CD4-positive, alpha-beta T cell treated with Interleukin-12 subunit alpha and Interleukin-12 subunit beta, for 1 hour (primary cell): ENCODE measurements at regions not wholly inside any gene's neighbourhood (a gene's known extent, or its start where the extent isn't known, plus 50 kb on each side); places are given as distances from the start of the nearest gene placed in this dataset.
"Not testable (repeated sequence)": the region's sequence is repeated elsewhere in the genome, so short reads cannot be mapped to it uniquely, and the experiment has no call there.

ENCODE experiments used
- DNase-seq: peaks from one replicate; pipeline ENCODE4 v3.0.0-alpha.2; 2020

- DNase-seq, result not testable (repeated sequence)
Measured at GRCh38 chr5:104451911-104452310, 889.3 kb upstream of the NUDT12 start.

GRCh38 chr5:104444656-104445055, 882.1 kb upstream of the NUDT12 start:
- no peak for DNase-seq

GRCh38 chr5:104443706-104444105, 881.1 kb upstream of the NUDT12 start:
- no peak for DNase-seq

- no peak for DNase-seq
Measured at GRCh38 chr5:104431981-104432380, 869.4 kb upstream of the NUDT12 start.

GRCh38 chr5:104431002-104431620, 868.5 kb upstream of the NUDT12 start:
- no peak for DNase-seq

- no peak for DNase-seq
Measured at GRCh38 chr5:104429911-104430310, 867.3 kb upstream of the NUDT12 start.

- no peak for DNase-seq
Measured at GRCh38 chr5:104421431-104421830, 858.8 kb upstream of the NUDT12 start.

- no peak for DNase-seq
Measured at GRCh38 chr5:104418056-104418455, 855.5 kb upstream of the NUDT12 start.

- DNase-seq, result no peak
Measured at GRCh38 chr5:104412649-104413240, 850.2 kb upstream of the NUDT12 start.

- DNase-seq, result no peak
Measured at GRCh38 chr5:104400941-104401340, 838.4 kb upstream of the NUDT12 start.

- no peak for DNase-seq
Measured at GRCh38 chr5:104385906-104386305, 823.3 kb upstream of the NUDT12 start.

GRCh38 chr5:104375345-104375744, 812.8 kb upstream of the NUDT12 start:
- DNase-seq, result no peak

- no peak for DNase-seq
Measured at GRCh38 chr5:104372796-104373195, 810.2 kb upstream of the NUDT12 start.

GRCh38 chr5:104372376-104372775, 809.8 kb upstream of the NUDT12 start:
- no peak for DNase-seq

- no peak for DNase-seq
Measured at GRCh38 chr5:104370523-104370922, 807.9 kb upstream of the NUDT12 start.

GRCh38 chr5:104367978-104368377, 805.4 kb upstream of the NUDT12 start:
- DNase-seq, result no peak

GRCh38 chr5:104363567-104363966, 801.0 kb upstream of the NUDT12 start:
- DNase-seq, result no peak

- DNase-seq, result no peak
Measured at GRCh38 chr5:104361932-104362331, 799.3 kb upstream of the NUDT12 start.

GRCh38 chr5:104355350-104355749, 792.8 kb upstream of the NUDT12 start:
- no peak for DNase-seq

GRCh38 chr5:104353371-104353770, 790.8 kb upstream of the NUDT12 start:
- DNase-seq, result no peak

GRCh38 chr5:104352954-104353353, 790.4 kb upstream of the NUDT12 start:
- no peak for DNase-seq

- DNase-seq, result no peak
Measured at GRCh38 chr5:104347119-104347708, 784.6 kb upstream of the NUDT12 start.

- no peak for DNase-seq
Measured at GRCh38 chr5:104345222-104346016, 782.8 kb upstream of the NUDT12 start.

GRCh38 chr5:104344809-104345208, 782.2 kb upstream of the NUDT12 start:
- DNase-seq, result no peak
